Stimulated activated CD4-positive, alpha-beta T cell treated with anti-CD3 and anti-CD28 coated beads, Interleukin-15, amount 100 ng/mL, for 48 hours (primary cell): ENCODE measurements at regions not wholly inside any gene's neighbourhood (a gene's known extent, or its start where the extent isn't known, plus 50 kb on each side); places are given as distances from the start of the nearest gene placed in this dataset.

Experiments
- DNase-seq, 2 donors: peaks; one replicate each; pipeline ENCODE4 v3.0.0-alpha.2; 2020; ENCODE audit warnings: low read depth in 2 of 2

GRCh38 chr16:74034862-74035261 is 261.8 kb upstream of the PSMD7 start:
- no peak for DNase-seq

DNA sequence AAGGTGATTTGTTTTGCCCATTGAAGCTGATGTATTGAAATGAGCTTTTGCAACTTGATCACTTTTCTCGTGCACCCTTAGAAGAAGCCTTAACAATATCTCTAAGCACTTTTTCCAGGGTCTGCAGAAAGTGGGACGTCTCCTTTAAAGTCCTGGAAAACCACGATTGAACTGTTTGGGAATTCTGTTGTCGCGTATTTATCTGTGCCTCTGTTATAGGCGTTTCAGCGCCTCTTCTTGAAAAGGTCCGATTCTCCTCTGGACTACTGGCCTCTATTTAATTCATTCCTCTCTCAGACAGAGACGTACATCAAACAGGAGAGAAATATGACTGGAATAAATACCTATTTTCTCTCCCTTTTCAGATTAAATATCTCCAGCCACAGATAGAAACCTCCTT is 262.4 kb upstream of the PSMD7 start:
- no peak for DNase-seq

DNA sequence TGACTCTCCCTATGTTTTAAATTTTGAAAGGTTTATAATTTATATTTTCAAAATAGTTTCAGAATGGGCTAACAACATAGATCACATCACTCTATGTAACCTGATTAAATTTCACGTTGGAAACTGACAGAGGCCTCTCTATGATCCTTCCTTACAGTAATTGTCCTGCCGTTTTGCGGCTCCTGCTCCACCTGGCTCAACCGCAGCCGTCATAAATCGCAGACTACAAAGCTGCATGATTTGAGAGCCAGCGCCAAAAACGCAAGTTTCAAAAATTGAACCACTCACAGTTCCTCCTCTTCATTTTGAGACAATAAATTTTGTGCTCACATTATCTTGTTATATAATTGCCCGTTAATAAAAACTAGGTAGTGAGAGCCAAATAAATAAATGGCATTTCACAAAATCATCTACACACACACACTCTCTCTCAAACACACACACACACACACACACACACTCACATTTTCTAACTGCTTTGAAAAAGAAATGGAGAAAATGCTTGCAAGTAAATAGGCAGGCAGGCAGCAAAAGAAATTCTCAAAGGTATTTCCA is 263.1 kb upstream of the PSMD7 start:
- no peak for DNase-seq

- no peak for DNase-seq
Measured at GRCh38 chr16:74031551-74031950, 265.1 kb upstream of the PSMD7 start.

DNA sequence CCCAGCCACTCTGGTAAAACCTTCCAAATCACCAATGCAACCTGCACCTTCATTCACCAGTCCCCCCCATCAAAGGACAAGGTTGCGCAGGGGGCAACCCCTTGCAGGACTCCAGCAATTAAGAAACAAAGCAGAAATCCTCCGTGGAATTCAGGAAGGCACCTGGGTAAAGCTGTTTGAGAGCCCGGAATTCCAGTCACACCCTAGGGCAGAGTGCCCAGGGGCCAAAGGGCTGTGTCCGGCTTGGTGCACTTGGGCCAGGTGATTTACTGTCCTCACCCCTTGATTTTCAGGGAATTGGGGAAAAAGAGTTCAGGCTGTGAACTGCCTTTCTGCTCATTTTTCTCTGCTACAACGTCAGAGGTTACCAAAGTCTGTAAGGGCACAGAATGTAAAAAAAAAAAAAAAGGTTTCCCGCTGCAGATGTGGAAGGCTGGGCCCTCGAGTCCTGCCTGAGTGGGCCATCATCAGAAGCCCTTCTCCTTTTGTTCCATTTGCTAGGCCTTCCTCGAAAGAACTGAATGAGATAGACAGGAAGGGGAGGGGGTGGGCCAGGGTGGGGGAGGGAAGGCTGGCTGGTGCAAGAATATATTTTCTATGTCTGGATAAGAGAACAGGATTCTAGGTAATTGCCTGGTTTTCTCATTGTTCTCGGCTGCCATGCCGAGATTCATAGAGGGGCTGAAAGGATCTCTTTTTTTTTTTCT is 266.5 kb upstream of the PSMD7 start:
- no peak for DNase-seq

DNA sequence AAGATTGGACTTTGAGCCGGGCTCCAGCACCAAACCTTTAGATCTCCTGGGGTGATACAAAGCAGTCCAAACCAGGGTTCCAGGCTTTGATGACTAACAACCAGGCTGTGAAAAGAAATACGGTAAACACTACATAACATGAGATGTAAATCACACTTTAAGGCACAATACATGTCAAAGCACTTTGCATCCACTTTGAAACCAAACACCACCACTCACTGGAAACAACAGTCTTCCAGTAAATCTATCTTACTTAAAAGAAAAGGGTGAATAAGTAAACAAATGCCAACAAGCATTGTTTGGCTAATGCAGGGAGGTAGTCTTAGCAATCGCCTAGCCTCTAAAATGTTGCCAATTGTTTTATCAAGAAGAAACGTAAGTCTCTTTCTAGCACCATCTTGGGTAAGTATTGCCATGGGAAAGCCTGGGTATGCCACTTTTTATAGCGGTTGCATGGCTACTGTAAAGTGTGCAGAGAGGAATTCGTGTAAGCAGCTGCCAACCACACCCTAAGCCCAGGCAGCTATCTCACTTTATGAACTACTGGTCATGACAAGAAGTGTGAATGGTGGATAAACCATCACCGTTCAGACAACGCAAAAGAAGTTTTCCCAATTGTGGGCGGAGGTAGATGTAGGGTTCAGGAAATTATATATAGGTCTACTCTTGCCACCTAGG is 267.4 kb upstream of the PSMD7 start:
- DNase-seq = no peak

GRCh38 chr16:74026373-74027281 is 270.0 kb upstream of the PSMD7 start:
- no peak for DNase-seq

DNA sequence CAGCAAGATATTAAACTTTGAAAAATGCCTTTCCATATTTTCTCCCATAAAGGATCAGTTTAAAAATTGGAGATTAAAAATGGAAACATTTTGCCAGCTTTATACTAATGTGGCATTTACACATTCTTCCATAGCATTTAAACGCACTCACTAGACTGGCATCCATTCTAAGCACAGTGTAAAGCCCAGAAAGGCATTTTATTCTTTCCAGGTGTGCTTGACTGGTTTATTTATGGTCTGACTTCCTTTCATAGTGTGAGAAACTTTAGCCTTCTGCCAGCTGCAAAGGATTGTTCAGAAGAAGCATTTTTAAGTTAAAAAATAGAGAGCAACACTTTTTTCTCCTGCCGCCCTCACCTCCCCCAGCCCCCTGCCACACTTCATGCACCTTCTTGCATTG is 271.7 kb upstream of the PSMD7 start:
- DNase-seq = no peak

GRCh38 chr16:74020095-74020670 is 276.4 kb upstream of the PSMD7 start:
- DNase-seq = no peak

GRCh38 chr16:74019612-74020011 is 277.0 kb upstream of the PSMD7 start:
- DNase-seq = no peak

DNA sequence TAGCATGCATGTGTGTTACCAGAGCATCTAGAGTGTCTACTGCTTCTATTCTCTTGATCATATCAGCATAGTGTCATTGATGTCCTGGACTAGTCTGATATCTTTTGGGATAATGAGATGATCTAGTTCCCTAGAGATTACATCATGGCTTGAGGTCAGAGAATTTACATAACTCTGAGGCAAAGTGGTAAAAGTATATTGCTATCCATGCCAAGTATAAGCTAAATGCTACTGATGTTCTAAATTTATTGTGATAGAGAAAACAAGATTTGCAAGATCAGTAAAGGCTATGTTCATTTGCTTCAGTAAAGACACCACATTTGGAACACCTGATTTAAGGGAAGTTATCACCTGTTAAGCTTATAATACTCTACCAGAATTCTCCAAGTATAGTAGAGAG is 280.7 kb upstream of the PSMD7 start:
- no peak for DNase-seq

- no peak for DNase-seq
Measured at GRCh38 chr16:73998707-73999106, 297.9 kb upstream of the PSMD7 start.

- no peak for DNase-seq
Measured at GRCh38 chr16:73997971-73998370, 298.6 kb upstream of the PSMD7 start.

GRCh38 chr16:73997340-73997711 is 299.3 kb upstream of the PSMD7 start:
- no peak for DNase-seq

DNA sequence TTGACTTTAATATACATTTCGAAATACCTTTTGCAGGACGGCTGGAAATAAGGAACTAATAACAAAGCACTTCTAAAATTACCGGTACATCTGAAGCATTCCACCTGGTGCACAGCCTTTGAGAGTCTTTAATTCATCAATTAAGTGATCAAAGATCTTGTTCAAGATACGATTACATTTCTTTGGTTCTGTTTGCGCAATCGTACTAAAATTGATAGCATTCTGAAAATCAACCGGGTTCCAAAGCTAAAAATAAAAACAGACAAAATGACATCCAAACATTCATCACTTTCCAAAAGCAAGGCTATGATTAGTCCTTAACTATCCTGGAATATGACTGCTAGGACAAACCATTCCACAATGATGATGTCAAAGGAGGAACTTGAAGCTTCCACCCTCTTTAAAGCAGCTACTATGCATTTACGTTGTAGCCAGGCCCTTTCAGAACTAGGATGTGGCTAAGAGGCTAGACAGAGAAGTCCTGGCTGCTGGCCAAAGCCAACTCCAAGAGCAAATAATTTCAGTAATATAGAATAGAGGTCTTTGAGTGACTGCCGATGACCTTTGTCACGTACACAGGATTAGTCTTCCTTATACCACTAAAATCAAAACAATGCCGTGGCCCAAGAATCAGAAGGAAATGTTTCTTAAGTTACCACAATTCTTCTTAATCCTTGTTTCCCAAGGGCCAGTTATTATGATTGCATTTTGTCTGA is 299.8 kb upstream of the PSMD7 start:
- no peak for DNase-seq

- no peak for DNase-seq
Measured at GRCh38 chr16:73993878-73994277, 302.7 kb upstream of the PSMD7 start.

GRCh38 chr16:73978407-73978784 is 318.2 kb upstream of the PSMD7 start:
- no peak for DNase-seq

- DNase-seq = no peak
Measured at GRCh38 chr16:73976644-73977043, 320.0 kb upstream of the PSMD7 start.

- no peak for DNase-seq
Measured at GRCh38 chr16:73973174-73973573, 323.4 kb upstream of the PSMD7 start.

- DNase-seq = no peak
Measured at GRCh38 chr16:73966851-73967250, 329.8 kb upstream of the PSMD7 start.

DNA sequence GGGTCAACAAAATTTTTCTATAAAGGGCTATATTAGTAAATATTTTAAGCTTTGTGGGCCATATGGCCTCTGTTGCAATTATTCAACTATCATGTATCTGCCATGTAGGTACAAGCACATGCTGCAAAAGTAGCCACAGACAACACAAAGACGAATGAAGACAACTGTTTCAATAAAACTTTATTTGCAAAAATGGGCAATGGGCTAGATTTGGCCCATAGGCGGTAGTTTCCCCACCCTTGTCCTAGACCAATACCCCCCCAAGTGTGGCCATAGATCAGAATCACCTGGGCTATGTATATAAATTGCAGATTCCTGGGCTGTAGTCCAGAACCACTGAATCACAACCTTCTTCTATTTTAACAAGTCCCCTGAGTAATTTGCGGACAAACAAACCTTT is 331.0 kb upstream of the PSMD7 start:
- DNase-seq = no peak
